ENCODE measurements at regions not wholly inside any gene's neighbourhood (a gene's known extent, or its start where the extent isn't known, plus 50 kb on each side); places are given as distances from the start of the nearest gene placed in this dataset.
"Not testable (repeated sequence)": the region's sequence is repeated elsewhere in the genome, so short reads cannot be mapped to it uniquely, and the experiment has no call there.

DNA sequence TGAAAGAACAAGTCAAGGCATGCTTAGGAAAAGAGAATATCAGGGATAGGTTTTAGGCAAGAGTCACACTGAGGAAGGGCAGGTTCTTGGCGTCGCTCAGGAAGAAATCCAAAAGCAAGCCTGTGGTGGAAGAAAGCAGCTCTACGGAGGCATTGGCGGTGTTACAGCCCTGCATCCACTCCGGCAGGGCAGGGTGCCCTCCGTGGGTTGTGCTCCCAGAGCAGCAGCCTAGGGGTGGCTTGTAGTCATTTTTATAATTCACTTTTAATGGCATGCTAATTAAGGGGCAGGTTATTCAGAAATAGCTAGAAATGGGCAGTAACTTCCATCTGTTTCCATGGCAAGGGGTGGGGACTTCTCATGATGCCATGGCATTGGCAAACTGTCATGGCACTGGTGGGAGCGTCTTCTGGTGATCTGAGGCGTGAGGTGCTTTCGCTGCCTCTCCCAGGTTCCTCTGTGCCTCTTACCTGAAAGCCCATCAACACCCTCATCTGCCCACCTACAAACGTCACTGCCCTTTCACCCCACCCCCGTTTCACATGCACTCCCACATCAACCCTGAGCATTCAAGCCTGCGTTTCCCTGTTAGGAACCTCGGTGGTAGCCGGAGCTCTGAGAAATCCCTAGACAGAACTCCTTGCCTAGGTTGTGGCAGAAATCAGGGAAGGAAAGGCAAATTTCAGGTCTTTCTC lies 1763.8 kb upstream of the TPTE start:
- TF ChIP-seq, protein P1, sequence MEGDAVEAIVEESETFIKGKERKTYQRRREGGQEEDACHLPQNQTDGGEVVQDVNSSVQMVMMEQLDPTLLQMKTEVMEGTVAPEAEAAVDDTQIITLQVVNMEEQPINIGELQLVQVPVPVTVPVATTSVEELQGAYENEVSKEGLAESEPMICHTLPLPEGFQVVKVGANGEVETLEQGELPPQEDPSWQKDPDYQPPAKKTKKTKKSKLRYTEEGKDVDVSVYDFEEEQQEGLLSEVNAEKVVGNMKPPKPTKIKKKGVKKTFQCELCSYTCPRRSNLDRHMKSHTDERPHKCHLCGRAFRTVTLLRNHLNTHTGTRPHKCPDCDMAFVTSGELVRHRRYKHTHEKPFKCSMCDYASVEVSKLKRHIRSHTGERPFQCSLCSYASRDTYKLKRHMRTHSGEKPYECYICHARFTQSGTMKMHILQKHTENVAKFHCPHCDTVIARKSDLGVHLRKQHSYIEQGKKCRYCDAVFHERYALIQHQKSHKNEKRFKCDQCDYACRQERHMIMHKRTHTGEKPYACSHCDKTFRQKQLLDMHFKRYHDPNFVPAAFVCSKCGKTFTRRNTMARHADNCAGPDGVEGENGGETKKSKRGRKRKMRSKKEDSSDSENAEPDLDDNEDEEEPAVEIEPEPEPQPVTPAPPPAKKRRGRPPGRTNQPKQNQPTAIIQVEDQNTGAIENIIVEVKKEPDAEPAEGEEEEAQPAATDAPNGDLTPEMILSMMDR (IDR thresholded peaks at IDR 0.05): not testable (repeated sequence)
- TF ChIP-seq POLR2AphosphoS5 (IDR thresholded peaks at IDR 0.05; ENCODE audit: insufficient read depth in 1 of 2, low read depth in 1 of 2): not testable (repeated sequence)
